HG03139 (cell line): ENCODE measurements at regions not wholly inside any gene's neighbourhood (a gene's known extent, or its start where the extent isn't known, plus 50 kb on each side); places are given as distances from the start of the nearest gene placed in this dataset.
"Not testable (repeated sequence)": the region's sequence is repeated elsewhere in the genome, so short reads cannot be mapped to it uniquely, and the experiment has no call there.

Source experiments
- ATAC-seq: cut with Tn5 transposase; IDR thresholded peaks from one replicate; pipeline ENCODE4 v1.9.1; 2021; ENCODE audit not compliant: unreplicated experiment

DNA sequence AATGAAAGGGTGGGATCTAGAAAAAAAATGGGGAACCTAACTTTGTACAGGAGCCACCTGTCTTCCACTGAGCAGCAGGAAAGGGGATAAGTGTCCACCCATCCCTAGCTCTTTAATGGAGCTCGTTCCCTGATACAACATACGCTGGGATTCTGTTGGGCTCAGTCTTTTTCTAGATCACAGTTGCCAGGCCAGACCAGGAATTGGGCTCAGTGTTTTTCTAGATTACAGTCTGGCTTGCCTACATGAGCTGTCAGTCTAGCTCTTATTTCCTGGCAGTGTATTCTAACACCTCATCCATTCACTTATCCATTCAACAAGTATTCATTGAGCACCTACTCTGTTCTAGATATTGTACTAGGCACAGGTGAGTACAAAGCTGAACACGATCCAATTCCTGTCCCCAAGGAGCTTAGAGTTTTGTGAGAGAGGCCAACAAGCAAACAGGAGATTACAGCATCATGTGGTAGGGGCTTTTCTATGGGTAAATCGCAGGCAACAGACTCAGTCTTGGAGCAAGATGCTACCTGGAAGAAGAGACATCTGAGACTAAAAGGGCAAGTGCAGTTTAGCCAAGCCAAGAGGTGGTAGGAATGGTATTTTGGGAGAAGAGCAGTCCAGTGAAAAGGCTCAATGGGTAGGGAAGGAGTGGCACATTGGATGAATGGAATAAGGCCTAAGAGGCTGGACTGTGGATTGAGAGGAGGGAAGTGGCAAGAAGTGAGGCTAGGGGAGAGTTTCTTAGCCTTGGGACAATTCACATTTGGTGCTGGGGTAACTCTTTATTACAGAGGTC is 138.0 kb upstream of the HS3ST2 start:
- no peak for ATAC-seq

DNA sequence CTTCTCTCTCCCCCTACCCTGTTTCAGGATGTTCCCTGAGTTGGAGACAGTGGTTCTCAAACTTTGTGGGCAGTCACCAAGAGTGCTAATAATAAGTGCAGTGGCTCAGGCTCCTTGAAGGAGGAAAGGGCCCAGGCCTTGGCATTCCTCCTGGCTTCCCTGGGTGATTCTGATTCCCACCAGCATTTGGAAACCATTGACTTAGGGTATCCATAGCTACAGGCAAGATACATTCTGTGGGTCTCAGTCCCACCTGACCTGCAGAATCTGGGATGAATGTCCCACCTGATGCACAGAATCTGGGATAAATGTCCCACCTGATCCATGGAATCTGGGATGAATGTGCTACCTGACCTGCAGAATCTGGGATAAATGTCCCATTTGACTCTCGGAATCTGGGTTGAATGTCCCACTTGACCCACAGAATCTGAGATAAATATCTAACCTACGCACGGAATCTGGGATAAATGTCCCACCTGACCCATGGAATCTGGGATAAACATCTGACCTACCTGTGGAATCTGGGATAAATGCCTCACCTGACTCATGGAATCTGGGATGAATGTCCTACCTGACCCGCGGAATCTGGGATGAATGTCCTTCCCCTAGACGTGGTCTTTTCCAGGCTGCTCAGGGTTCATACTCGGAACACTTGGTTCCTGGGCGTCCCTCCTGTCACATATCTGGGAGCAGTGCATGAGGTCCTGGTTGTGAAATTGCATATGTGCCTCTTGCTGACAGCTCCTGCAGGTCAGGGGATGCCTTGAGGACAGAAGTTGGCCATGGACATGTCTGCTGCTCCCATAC is 136.7 kb upstream of the HS3ST2 start:
- ATAC-seq = no peak

DNA sequence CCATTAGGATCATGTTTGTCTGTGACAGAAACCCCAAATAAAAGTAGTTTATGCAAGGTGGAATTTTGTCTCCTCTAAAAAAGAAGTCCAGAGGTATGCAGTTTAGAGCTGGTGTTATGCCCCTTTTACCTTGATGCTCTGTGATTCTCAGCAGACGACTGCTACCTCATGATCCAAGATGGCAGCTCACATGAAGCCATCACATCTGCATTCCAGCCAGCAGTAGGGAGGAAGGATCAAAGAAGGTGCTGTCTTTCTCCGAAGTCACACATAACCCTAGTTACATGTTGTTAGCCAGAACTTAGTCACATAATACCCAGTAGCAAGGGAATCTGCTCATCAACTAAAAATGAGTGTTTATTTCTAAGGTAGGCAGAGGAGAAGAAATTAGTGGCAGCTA is 135.7 kb upstream of the HS3ST2 start:
- ATAC-seq = no peak

DNA sequence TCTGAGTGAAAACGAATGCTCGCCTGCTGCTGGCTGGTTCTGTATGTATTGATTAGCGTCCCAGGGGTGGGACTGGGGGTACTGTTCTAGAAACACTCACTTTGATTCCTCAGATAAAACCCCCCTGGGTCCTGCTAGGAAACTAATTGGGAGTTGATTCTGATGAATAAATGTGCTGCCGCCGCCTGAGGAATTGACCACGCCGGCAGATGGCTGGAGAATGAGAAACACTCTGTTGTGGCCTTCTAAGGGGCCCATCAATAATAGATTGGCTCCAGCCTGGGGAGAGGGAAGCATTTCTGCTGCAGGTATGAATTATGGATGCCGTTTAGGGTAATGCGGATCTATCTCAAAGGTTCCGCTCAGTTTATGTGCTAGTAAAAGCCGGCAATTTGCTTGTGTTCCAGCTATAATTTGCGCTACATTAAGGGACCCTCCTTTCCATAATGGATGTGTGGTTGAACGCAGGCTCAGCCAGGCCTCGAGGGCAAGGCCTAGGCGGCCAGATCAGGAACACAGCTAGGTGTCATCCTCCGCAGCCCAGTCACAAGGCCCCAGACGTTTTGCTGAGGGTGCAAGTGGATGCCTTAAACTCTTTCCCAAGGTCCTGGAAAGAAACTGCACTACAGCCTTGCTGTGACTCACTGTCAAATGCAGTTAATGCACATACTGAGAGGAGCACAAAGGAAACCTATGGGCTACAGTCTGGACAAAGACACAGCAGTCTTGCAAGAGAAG is 132.2 kb upstream of the HS3ST2 start:
- no peak for ATAC-seq

DNA sequence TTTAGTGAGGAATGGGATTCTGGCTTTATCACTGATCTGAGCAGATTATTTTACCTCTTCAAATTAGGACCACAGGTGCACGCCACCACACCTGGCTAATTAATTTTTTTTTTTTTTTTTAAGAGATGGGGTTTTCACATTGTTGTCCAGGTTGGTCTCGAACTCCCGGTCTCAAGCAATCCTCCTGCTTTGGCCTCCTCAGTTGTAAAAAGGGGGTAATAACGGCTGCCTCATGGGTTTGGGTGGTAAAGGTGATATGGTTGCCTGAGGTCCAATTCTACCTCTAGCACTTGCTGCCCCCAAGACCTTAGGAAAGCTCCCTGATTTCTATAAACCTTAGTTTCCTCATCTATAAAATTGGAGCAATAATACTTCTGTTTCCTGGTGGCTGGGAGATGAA is 130.7 kb upstream of the HS3ST2 start:
- no peak for ATAC-seq

DNA sequence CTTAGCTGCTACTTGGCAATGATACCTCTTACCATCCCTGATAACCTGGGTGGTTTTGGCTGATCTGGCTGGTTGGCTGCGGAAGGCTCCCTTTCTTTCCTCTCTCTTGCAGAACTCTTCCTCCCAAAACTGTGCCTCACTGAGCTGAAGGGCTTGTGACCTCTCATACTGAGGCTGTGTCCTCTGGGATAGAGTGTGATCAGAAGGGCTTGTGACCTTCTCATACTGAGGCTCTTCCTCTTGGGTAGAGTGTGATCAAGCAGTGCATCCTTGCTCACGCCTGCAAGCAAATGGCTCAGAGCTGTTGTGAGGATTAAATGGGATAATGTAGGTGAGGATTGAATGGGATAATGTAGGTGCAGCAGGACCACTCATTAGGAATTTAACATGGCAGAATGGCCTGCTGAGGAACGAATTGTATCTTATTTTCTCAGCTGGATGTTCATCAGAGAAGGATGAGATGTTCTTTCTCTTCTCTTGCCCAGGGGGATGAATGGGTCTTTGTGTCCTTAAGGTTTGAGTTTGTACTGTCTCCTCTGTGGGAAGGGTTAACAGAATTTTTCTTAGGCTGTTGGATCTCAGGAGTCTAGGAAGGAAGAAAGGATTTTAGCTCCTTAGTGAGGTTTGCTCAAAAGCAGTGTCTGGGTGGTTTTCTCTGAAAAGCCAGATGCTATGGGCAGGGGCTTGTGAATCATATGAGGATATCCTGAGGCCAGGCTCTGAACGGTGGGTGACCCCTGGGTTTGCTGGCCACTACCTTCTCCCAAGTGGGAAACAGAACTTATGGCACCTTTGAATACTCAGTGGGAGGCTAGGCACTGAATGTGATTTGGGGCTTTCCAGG is 130.0 kb upstream of the HS3ST2 start:
- ATAC-seq = no peak

DNA sequence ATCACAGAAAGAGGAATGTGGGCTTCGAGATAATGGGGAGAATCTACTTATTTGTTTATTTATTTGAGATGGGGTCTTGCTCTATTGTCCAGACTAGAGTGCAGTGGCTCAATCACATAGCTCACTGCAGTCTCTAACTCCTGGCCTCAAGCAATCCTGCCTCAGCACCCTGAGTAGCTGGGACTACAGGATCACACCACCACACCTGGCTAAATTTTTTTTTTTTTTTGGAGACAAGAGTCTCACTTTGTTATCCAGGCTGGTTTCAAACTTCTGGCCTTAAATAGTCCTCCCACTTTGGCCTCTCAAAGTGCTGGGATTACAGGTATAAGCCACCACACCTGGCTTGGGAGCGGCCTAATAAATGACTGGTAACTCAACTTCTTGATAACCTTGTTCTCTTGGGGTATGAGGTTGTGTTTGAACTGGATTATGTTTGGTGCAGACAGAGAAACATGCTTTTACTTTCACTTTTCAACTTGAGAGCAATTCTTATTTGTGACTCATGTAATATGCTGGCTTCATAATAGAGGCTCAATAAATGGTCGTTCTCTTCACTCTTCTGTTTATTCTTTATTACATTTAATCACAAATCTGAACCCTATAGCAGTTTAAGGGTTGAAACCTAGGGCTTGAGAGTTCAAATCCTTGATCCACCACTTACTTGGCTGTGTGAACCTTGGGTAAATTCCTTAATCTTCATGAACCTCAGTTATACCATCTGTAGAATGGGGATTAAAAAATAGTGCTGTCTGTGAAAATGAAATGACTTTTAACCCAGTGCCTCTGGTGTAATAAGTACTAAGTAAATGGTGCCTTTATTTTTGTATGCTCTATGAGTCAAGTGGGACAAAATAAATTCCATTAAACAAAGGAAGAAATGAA is 129.1 kb upstream of the HS3ST2 start:
- ATAC-seq = no peak

DNA sequence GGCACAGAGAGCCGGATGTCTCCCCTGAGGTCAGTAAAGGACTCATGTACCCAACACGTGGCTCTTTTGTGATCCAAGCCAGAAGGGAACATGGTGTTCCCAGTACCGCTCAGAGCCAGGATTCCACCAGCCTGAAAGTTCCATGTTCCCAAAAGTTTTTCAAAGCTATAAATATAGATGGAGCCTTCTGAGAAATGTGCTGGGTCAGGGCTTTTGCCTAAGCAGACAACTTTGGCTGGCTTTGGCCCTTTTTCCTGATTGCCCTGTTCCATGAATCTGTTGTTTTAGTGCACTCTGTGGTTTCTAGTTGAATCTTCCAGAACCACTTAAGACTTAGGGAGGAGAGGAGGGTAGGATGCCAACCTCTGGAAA is 128.5 kb upstream of the HS3ST2 start:
- ATAC-seq = no peak

DNA sequence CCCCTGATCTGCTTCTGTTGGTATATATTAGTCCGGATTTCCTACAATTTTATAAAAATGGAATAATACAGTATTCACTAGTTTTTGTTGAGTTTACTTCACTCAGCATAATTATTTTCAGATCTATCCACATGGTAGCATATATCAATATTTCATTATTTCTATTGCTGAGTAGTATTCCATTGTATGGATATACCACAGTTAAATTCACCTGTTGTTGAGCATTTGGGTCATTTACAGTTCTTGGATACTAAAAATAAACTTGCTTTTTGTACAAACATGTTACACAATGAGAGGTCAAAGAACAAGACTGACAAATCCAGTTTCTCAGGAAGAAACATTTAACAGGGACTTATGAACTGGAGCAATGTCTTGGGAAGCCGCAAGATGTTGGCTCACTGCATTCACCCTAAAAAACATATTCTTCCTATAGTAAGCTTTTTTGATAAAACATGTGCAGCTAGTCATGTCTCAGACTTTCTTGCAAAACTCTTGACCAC is 126.9 kb upstream of the HS3ST2 start:
- no peak for ATAC-seq

DNA sequence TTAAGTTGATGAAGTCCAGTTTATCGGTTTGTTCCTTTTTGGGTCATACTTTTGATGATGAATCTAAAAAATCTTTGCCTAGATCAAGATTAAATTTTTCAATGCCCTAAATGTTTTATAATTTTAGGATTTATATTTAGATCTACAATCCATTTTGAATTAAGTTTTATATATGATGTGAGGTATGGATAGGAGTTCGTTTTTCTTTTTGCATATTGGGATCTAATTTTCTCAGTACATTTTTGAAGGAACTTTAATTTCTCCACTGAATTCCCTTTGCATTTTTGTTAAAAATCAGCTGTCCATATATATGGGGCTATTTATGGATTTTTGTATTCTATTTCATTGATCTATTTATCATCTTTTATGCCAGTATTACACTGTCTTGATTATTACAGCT is 125.5 kb upstream of the HS3ST2 start:
- no peak for ATAC-seq

DNA sequence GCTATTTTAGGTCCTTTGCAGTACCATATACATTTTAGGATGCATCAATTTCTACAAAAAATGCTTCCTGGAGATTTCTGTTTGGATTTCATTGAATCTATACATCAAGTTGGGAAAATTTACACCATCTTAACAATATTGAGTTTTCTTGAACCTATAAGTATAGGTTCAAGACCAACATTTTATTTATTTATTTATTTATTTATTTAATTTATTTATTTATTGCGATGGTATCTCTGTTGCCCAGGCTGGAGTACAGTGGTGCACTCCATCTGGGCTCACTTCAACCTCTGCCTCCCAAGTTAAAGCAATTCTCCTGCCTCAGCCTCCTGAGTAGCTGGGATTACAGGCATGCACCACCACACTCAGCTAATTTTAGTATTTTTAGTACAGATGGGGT is 125.0 kb upstream of the HS3ST2 start:
- ATAC-seq = no peak

DNA sequence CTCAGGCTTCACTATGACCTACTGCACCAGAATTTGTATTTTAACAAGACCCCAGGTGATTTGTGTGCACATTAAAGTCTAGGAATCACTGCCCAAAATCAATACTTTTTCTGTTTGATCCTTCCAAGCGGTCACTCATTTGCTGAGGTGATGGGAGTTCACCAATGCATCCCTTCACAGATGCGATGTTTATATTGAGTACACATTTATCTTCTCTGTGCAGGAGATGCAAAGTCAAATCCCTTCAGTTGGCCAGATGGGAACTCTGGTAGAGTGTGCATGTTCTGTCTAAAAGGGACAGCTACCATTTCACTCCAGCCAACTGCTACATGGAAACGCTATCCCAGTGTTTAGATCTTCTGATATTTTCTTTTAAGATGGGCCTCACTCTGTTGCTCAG is 122.6 kb upstream of the HS3ST2 start:
- ATAC-seq = no peak

DNA sequence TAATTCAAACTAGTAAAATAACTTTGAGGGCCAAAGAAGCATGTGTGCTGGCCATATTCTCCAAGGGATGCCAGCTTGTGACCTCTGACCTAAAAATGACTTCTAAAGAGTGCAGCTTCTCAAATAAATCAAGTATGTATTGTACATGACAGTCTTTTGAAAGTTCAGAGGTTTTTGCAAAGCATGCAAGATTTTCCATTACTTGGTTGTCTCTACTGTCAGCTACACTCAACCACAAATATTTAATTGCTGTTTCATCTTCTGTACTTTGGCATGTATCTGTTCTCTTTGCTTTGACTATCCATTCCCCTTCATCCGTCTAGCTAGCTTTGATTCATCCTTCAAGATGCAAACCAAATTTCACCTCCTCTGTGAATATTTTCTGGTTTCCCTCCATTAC is 121.9 kb upstream of the HS3ST2 start:
- no peak for ATAC-seq

DNA sequence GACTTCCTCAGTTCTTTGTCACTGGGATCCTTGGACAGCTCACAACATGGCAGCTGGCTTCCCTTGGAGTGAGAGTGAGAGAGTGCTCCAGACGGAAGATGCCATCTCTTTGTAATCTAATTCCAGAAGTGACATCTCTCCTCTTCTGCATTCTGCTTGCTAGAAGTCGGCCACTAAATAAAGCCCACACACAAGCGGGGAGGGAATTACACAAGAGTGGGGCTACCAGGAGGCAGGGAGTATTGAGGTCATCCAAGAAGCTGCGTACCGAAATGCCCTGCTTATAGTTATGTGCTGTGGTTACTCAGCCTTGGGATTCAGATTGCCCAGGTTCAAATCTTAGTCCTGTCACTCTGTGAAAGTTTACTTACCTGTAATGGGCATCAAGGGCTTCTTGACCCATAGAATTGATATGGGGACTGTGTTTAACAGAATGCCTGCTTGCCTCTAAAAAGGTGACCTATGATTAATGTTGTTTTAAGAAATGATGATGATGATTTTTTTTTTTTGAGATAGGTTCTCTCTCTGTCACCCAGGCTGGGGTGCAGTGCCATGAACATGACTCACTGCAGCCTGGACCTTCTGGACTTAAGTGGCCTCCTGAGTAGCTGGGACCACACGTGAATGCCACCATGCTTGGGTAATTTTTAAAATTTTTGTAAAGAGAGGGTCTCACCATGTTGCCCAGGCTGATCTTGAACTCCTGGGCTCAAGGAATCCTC is 120.9 kb upstream of the HS3ST2 start:
- ATAC-seq = no peak

DNA sequence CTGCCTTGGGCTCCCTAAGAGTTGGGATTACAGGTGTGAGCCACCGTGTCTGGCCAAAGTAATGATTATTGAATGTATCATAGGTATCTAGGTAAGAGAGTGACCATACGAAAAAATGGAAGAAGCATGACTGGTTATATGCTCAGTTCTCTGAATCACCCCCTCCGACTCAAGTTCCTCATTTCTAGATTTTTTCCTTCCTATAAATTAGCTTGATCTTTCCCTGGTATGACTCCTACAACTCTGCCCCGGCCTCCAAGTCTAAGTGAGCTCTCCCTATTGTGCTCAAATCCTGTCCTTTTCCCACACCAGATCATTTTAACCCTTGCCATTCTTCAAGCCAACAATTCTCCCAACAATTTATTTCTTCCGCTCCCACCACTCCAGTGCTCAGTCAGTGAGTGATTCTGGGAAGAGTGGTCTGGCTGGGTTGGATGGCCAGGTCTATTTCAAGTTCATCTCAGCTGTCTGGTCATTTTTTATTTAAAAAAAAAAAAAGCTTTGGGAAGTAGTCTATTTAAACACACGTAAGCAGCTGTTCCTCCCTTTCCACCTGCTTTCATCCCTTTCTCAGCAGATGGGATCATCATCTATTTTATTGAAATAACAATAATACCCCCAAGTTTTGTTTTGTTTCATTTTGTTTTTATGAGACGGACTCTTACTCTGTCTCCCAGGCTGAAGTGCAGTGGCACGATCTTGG is 120.2 kb upstream of the HS3ST2 start:
- ATAC-seq = no peak

DNA sequence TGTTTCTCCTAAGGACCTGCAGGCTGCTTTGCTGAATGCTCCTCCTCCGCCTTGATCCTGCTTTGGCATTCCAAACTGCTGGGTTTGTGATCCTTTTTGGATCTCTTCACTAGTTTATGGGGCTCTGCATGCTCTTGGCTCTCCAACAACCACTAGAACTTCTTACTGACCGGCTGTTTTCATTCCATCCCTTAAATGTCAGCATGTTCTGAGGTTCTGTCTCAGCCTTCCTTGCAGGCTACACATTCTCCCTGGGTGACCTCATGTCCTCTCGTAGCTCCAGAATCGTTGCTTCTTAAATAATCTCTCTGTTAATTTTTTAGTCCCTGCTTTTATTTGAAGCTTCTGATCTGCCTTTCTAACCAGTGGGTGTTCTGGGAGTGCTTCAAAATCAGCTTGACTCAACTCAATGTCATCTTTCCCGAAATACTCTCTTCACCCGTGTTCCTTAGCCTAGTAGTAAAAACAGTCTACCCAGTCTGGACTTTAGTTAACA is 119.0 kb upstream of the HS3ST2 start:
- ATAC-seq = no peak

DNA sequence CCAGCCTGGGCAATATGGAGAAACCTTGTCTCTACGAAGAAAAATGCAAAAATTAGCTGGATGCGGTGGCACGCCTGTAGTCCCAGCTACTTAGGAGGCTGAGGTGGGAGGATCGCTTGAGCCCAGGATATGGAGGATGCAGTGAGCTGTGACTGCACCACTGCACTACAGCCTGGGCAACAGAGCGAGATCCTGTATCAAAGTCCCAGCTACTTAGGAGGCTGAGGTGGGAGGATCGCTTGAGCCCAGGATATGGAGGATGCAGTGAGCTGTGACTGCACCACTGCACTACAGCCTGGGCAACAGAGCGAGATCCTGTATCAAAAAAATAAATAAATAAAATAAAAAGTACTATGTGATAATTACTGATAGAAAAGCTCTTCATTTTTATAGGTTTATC is 118.2 kb upstream of the HS3ST2 start:
- not testable (repeated sequence) for ATAC-seq

DNA sequence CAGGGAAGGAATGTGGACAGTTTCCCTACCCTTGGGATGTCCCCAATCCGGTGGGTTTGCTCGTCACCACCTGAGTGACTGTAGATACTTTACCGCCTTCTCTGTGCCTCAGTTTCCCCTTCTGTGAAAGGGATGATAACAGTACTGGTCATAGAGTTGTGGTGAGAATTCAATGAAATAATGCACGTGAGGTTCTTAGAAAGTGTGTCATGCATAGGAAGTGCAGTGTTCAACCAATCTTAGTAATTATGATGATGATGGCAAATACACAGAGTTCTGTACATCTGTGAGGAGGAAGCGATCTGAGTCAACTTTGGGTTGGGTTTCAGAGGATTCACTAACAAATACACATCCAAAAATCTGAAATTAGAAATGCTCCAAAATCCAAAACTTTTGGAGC is 114.6 kb upstream of the HS3ST2 start:
- no peak for ATAC-seq
